Keratinocyte (primary cell): ENCODE measurements at regions not wholly inside any gene's neighbourhood (a gene's known extent, or its start where the extent isn't known, plus 50 kb on each side); places are given as distances from the start of the nearest gene placed in this dataset.

Source experiments
- CTCF ChIP-seq, 3 experiments: IDR thresholded peaks in 1 of 3; conservative IDR thresholded peaks in 1 of 3; optimal IDR thresholded peaks in 1 of 3; 2 replicates in 2 of 3; 3 replicates in 1 of 3; pipeline versions ENCODE3 to v1.5.1; 2011; ENCODE audit warnings: low read length in 3 of 3, mild to moderate bottlenecking in 3 of 3, moderate library complexity in 2 of 3, control low read depth in 1 of 3, inconsistent platforms in 1 of 3; ENCODE audit not compliant: insufficient read depth in 2 of 3; ENCODE audit errors: extremely low read depth in 1 of 3
- EZH2 ChIP-seq: IDR thresholded peaks from one replicate; pipeline ENCODE4 v1.6.1; 2012; ENCODE audit warnings: inconsistent platforms, mild to moderate bottlenecking, low read length, moderate library complexity

GRCh38 chr13:39170711-39171110, 132.5 kb downstream of the NHLRC3 start:
- TF ChIP-seq CTCF (optimal IDR thresholded peaks at IDR 0.05 in 1 of 3, IDR thresholded peaks at IDR 0.05 in 1 of 3, conservative IDR thresholded peaks at IDR 0.05 in 1 of 3; ENCODE audit: extremely low read depth in 1 of 3, insufficient read depth in 2 of 3, low read length in 3 of 3): no peak
- TF ChIP-seq EZH2: no peak
